ENCODE measurements at regions not wholly inside any gene's neighbourhood (a gene's known extent, or its start where the extent isn't known, plus 50 kb on each side); places are given as distances from the start of the nearest gene placed in this dataset.

DNA sequence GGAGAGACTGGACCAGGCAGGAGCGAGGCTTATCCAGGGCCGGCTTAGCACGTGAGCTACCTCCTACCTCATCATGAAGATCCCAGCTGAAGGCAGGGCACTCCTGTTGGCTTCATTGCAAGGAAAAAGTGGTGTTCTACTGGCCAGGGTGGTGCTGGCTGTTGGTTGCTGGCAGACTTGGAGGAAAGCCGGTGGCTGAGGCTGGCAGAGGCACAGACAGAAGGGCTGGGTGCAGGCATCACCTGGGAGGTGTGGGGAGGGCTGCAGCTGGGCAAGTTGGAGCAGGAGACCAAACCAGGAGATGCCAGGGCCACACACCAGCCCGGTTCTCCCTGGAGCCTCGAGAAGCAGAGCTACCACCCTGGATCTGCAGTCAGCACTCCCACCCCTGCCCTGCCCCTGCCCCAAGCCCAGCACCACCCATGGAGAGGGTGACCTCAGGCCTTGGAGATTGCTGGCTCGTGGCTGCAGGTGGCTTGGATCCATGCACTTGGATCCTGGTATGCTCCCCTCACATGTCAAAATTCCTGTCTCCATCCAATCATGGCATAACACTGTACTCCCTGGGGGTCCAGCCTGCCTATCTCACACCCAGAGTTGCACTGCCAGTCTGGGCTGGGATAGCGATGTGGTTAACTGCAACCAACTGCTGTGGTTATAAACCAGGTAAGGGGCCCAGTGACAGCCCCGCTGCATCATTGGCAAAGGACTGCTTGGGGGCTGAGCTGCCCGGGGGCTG lies 49.7 kb downstream of the GLI2 start:
- no peak for FAIRE-seq

DNA sequence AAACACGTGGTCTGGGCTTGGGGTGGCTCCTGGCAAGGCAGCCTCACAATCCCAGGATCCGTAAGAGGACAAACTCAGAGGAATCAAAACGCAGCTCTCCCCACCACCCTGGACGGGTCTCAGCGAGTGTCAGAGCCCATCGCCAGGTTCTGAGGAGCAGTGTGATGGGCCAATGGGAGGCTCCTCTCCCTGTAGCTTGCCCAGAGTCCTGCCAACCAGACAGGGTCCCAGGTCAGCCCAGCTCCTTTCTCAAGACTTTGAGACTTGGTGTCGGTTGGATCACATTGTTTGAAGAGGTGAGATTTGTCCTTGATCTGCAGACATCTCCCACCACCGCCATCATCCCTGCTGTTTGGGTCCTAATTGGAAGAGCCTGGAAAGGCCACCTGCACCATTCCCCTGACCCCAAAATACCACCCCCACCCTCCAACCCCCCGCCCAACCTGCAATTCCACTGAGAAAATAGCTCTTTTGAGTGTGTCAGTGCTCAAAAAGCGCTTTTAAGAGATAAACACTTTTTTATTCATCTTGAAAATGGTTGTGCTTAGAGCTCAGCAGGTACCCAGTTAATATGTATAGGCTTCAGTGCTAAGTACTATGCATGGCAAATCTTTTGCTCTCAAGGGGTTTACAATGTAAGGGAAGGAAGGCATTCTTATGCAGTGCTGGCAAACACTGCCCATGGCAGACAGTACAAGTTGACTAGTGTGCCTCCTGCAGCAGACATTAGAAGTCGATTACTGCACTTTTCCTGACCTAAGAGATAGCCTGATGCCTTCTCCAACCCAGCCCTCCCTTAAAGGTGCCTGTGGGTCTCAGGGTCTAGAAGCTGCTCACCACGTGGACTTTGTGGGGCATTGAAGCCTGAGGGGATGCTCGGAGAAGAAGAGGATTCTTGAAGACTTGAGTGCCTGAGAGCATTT lies 50.6 kb downstream of the GLI2 start:
- FAIRE-seq = no peak

DNA sequence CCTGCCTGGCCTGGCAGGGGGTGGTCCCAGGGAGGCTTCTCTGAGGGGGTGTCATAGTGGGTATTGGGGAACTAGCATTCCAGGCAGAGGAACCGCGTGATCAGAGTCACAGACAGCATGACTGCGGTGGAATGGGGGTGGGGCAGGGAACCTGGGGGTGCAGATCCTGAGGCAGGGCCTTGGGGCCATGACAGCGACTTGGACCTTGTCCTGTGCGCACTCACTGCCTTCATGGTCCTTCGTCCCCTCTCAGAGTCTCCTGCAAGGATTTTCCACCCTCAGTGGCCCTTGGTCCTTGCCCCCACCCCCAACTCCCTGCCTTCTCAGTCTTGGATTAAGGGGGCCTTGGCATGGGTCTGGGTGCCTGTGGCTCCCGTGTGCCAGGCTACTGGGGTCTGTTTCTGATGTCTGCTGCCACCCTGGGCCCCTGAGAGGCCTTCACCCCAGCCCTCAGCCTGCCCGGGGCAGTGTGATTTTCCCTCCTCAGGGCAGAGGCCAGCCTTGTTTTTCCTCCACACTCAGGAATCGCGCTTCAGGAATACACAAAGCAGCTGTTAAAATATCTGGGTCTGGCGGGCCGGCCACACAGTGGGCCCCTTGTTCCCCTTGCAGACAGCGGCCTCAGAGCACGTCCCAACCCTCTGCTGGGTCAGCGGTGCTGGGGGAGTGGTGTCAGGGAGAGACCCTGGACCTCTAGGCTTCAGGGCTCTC lies 51.6 kb downstream of the GLI2 start:
- FAIRE-seq = no peak

DNA sequence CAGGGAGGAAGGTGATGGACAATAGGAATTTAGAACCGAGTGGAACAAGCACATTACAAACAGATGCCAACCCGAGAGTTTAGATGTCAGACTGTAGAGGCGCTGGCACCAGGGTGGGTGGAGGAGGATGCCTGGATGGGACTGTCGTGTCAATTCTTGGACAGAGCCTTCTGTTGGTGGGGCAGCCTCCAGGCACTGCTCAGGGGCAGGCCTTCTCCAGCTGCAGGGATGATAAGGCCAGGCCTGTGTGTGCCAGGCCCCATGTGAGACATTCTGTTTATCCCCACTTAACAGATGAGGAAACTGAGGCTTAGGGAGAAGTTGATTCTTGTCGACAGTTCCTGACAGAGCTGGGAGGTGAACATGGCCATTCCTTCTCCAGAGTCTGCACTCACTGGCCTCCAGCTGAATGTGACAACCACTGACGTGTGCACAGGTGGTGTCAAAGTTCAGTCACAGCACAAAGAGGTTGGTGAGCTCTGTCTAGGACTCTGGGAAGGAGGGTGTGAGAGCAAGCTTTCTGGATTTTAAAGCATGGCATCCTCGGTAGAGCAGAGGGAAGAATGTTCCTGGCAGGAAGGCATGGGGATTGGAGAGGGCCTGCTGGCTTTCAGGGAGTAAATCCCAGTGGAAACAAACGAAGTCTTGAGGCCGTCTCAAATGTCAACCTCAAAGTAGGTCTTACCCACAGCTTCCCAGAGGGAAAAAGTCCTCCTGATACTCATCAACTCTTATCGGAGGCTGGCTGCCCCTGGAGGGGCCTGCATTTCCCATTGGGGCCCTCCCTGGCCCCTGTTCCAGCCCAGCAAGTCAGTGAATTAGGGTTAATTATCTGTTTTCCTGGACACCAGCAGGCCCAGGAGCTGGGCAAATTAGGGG lies 52.4 kb downstream of the GLI2 start:
- FAIRE-seq = no peak

DNA sequence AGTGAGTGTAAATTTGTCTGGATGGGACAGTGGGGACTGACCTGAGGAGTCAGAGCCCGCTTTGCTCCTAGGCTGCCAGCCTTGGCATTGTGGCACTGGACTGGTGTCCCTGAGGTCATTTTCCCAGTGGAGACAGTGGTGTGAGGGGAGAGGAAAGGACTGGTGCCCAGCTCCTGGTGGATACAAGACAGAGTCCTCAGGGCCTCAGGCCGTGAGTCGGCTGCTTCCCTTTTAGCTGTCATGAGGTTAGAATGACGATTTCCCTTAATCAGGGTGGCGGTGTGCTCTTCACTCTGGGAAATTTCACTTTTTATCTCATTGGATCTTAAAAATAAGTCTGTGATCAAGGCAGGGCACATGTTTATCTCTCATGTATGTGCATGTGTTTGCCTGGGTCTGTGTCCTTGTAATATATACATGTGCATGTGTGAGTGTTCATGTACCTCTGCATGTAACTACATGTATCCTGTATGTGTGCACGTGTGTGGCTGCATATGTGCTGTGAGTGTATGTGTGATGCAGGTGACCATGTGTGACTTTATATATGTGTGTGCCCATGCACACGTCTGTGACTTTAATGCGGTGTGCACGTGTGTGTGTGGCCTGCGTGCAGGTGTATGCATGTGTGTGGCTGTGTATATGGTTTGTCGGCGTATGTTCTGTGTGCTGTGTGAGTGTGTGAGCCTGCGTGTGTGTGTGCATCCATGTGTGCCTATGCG lies 55.7 kb downstream of the GLI2 start:
- FAIRE-seq = no peak

DNA sequence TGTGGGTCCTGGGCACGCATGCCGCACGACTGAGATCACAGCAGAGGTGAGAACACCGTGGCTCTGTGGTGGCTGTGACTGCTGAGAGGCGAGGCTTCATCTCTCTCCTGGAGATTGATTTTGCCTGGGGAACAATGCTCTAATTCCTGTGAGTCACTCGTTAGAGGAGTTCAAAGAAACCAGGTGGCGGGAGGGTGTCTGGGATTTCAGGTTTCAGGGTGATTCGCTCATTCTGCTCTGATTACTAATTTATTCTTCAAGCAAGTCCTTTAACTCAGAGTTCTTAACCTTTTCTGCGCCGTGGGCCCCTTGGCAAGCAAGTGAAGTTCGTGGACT lies 56.3 kb downstream of the GLI2 start:
- FAIRE-seq = no peak

DNA sequence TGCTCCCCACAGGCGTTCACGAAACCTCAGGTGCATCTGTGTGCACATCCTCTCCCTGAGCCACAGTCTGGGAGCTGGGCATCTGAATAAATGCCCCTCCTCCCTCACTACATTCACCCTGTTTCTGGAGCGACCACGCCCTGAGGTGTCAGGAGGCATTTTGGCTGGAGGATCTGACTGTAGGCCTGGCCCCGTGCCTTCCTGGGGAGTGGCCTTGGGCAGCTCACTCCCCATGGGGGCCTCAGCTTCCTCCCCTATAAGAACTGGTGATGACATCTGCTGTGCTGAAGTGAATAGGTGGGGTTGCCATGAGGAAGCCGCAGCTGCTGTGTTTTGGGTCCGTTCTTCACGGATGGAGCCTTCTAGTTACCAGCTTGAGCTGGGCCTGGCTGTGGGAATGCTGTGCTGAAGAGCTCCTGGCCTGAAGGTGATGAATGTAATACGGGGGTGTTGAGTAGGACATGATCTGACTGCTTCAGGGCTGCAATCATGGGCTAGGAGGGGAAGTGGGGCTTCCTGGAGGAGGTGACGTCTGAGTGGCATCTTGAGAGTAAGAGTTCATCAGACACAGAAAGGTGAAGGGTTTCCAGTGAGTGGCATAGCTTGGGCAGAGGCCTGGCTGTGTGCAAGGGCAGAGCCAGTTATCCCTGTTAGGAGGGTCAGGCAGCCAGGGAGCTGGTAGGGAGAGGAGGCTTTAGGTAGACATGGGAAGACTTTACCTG lies 58.2 kb downstream of the GLI2 start:
- FAIRE-seq = no peak

DNA sequence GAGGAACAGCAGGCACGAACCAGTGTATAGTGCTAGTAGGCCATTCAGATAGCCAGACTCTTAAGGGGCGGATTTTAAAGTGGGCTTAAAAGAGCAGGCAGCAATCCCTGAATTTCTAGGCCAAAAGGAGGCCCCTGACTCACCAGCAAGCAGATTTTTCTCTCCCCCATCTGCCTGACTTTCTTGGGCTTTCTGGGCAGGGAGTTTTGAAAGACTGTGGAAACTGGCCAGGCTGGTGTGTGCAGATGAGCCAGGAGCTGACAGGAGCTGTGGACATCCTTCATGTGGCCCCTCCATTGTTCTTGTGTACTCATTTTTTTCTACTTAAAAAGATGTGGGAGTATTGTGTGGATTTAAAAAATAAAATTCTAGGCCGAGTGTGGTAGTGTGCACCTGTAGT lies 59.0 kb downstream of the GLI2 start:
- FAIRE-seq = no peak

DNA sequence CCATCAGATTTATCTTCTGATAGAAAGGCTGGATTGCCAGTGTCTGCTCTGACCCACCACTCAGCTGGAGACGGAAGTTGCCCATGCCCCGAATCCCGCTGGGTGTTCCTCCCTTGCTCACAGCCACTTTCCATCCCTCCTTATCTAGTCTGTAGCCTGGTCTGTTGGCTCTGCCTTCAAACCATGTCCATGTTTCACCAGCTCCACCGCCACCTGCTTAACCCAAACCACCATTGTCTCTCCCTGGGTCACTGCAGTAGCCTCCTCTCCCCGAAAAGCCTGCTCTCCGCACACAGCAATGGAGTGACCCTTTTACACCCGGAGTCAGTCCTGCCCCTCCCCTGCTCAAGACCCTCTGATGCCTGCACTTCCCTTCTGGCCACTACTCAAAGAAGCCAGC lies 60.4 kb downstream of the GLI2 start:
- no peak for FAIRE-seq

DNA sequence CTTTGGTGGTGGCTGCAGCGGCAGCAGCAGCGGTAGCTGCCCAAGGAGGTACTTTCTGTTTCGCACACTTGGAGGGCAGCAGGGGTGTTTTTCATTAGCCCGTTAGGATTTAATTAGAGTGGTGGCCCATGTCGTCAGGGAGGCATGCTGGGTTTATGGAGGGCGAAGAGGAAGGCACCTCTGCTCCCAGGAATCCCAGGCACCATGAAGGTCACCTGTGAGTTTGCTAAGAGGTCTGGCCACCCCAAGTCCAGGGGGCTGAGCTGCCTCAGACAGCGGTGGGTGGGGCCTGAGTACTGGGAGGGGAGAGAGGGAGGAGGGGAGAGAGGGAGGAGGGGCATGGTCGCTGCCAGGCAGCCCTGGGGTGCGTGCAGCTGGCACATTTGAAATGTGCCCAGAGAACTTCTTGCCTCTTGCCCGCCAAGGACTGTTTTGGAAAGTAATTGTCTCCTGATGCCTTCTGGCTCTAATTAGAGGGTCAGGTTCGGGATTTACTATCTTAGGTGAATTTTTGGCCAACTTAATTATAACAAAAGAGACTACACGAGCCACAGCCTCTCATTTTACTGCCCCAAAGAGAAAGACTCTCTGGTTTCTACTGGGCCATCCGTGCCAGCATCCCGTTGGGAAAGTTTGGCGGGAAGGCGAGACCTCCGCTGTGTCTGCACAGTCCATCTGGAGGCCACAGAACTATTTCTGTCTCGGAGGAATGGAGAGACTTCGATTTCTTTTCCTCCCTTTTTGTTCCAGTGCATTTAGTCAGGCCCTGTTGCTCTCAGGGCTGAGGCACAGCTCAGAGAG lies 62.0 kb downstream of the GLI2 start:
- no peak for FAIRE-seq

DNA sequence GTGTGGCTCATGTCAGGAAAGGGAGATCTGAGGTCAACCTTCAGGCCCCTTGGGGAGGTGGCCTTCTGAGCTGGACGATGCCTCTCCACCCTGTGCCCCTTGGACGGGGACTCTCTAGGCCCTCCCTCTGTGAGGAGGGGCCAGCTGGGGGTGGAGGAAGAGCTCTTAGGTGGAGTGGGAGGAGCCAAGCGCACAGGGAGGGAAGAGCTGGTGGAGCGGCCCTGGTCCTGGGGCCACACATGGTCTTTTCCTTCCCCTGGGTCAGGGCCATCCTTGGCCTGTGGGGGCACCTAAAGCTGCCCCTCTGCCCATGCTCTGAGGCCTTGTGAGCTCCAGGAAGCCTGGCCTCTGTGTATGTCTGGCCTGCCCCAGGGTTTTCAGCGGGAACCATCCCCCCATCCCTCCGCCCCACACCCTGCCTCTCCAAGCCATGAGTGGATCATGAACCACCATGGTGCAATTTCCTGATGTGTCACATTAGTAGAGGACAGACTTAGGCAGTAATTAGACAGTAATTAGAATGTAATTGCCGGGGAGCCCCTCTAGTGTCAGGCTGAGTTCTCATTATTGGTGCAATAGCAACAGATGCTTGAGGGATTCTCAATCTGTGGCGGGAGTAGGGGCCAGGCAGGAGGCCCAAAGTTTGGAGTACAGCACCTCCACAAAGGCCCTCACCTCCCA lies 63.0 kb downstream of the GLI2 start:
- FAIRE-seq = no peak

DNA sequence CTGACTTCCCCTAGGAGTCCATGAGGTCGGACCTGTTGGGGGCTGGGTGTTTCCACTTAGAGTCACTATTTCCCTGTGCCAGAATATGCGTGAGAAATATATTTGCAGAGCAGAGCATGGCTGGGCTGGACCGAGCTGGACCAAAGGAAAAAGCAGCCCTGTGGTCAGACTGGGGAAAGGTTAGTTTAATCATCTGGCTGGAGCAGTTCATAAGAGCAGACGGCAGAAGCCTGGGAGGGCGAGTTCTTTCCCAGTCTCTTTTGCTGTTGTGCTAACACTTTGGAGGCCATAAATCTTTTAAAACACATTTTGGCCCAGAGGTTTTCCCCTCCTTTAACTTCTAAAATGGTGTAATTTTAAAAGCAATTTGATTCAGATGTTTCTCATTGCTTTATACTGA lies 66.5 kb downstream of the GLI2 start:
- FAIRE-seq = peak; percentile 92

DNA sequence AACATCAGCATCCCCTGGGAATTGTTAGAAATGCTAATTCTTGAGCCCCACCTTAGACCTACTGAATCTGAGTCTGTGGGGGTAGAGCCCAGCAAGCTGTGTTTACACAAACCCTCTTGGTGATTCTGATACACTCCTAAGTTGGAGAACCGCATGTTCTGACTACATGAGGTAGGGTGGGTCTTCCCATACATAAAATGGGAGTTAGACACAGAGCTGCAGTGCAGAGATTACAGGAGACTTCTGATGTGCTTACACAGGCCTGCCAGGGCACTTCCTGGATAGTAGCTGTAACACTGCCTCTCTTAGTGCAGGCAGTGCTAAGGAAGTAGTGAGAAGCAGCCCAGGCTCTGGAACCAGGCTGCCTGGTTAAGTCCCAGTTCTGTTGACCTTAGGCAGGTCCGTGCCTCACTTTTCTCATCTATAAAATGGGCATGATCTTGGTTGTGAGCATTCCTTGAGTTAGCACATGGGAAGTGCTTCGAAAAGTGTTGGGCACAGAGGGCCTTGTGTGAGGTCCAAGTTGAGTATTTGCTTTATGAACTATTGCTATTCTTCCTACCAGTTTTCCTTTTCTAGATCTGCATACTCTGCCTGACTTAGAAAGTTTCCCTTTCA lies 67.3 kb downstream of the GLI2 start:
- no peak for FAIRE-seq

DNA sequence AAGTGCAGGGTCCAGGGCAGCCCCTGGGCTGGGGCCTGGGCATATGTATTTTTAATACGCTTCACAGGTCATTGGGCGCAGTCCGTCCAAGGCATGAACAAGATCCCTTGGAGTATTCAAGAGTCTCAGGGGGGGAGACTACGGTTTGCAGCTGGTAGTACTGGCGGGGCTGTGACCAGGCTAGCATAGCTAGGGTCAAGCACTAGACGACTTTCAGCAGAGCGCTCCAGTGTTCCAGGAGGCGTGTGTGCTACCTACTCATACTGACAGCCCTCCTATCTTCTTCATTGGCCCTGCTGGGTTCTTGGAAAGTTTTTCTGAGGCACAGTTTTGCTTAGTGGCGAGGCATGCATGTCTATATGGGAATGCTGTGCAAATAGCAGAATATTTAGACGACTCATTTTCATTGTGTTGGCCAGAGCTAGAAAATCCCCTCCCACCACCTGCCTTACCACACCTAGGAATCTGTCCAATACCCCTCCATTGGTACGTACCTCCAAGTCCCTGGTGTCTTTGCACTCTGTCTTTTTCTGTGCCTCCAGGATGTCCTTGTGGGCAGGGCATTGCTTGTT lies 68.2 kb downstream of the GLI2 start:
- no peak for FAIRE-seq

DNA sequence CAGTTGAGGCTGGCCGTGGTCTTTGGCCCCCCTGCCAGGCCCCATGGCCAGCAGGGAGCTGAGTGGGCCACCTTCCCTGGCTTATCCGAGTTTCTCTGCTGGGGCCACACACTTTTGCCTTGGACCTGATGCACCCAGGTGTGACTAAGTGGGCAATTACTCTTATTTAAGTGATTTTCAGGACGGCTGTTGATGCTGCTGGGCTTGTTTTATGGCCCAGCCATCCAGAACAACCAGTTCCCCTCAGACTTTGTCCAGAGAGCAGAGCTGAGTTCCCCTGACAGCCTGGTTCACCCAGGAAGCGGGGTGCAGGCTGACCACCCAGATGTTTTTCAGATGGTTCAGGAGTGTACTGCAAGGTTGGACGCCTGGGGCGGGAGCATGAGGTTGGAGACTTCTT lies 68.8 kb downstream of the GLI2 start:
- FAIRE-seq = no peak

DNA sequence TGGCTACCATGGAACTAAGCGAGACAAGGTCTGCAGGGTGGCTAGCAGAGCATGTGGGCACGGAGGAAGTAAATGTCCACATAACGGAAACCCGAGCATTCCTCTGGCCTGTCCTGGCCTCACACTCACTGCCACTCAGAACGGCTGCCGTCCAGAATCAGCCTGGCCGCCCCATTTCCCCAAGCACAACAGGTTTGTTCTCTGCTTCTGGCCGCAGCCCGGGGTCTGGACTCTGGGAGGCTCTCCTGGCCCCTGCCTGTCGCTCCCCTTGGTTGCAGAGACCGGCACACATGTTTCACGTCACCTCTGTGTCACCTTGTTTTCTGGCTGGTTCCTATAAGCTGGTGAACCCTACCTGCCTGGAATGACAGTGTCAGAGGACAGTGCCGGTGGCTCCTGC lies 69.3 kb downstream of the GLI2 start:
- no peak for FAIRE-seq

DNA sequence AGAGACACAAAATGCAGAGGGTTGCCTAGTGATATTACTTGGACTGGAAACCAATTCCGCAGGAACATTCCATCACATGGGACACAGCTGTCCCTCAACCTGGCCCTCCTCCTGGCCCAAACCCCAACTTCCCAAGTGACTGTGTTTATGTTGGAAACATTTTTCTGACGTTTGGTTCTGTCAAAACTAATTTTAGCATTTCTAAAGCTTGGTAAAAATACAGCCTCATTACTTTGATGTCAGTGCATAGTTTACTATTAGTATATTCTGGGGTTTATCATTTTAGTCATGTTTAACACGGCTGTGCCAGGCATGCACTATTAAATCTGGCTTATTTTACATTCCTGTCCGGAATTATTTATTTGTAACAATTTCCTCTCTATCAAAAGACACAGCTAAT lies 69.9 kb downstream of the GLI2 start:
- peak; percentile 99 for FAIRE-seq

DNA sequence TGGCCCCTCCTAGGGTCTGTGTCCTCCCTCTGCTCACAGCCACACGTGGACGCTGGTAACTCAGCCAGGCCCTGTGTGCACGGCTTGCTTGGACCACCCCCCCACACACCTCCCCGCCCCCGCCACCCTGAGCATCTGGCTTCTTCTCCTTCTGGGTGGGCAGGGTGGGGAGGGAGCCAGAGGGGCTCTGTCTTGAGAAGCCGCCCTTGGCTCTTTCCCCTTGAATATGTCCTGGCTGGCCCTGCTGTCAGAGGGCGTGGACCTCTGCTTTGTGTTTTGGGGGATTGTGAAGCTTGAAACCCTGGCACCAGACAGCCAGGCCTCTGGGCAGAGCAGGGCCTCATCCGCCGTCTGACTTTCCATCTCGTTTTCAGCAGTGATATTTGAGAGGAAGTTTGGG lies 72.1 kb downstream of the GLI2 start:
- no peak for FAIRE-seq

DNA sequence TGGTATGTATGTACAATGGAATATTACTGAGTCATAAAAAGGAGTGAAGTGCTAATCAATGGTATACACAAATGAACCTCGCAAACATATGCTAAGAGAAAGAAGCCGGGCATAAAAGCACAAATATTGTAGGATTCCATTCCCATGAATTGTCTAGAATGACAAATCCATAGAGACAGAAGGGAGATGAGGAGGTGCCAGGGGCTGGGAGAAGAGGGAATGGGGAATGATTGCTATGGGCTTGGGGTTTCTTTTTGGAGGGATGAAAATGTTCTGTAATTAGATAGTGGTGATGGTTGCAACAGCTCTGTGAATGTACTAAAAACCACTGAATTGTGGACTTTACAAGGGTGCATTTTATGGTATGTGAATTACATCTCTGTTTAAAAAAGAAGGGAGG lies 73.5 kb downstream of the GLI2 start:
- FAIRE-seq = no peak
